Upper lobe of left lung (tissue), 4 donors: ENCODE measurements at regions not wholly inside any gene's neighbourhood (a gene's known extent, or its start where the extent isn't known, plus 50 kb on each side); places are given as distances from the start of the nearest gene placed in this dataset.

Experiments used
- CTCF ChIP-seq, 6 experiments: fragments of 450-650 bp in 4 of 6; fragments of 200-600 bp in 2 of 6; sonication (generic) in 2 of 6; IDR thresholded peaks; one replicate each; pipeline ENCODE4 v1.5.1; 2016 to 2019; ENCODE audit warnings: antibody characterized with exemption in 6 of 6
- POLR2AphosphoS5 ChIP-seq, 2 donors: sonication (generic); formaldehyde crosslinking; IDR thresholded peaks; one replicate each; pipeline ENCODE4 v1.5.1; 2017; ENCODE audit warnings: antibody characterized with exemption in 2 of 2

DNA sequence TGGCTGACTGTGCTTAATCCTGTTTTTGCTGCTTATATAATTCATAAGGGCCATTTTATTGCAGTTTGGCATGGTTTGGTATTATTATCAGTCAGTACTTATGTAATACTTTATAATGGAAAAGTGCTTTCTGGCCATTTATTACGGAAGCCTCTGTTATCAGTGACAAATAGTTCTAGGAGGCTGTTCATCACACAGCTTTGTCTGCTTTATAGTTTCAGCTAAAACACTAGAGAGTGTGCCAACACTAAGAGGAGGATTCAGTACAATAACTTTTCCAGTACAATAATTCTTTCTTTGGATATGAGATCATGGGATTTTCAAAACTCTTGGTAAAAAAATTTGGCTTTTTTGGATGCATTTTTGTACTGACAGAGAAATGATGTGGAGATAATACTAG, 102.9 kb upstream of the PTGFR start:
- TF ChIP-seq CTCF (IDR thresholded peaks at IDR 0.05) (no peak), POLR2AphosphoS5 (IDR thresholded peaks at IDR 0.05) (no peak)
